ENCODE measurements at regions not wholly inside any gene's neighbourhood (a gene's known extent, or its start where the extent isn't known, plus 50 kb on each side); places are given as distances from the start of the nearest gene placed in this dataset.
"Not testable (repeated sequence)": the region's sequence is repeated elsewhere in the genome, so short reads cannot be mapped to it uniquely, and the experiment has no call there.

GRCh38 chr21:15444118-15444960 is 285.4 kb upstream of the USP25 start:
- intact Hi-C loops (cut with DNase I) = no loop called here

GRCh38 chr21:15445327-15445726 is 284.5 kb upstream of the USP25 start:
- Histone ChIP-seq H3K27me3 (no peaks in the 10 kb centered on the region), H3K27ac (no peak overlapping the region), H3K4me3 (no peak overlapping the region), H3K9ac (ENCODE audit: low read depth in 2 of 2, low read length in 2 of 2) (no peak overlapping the region), H3K9me3 (no peaks in the 10 kb centered on the region), H3K36me3 (no peaks in the 10 kb centered on the region), H3K4me1 (no peaks in the 10 kb centered on the region)
- intact Hi-C loops (cut with DNase I) = no loop called here
- TF ChIP-seq CTCF (IDR thresholded peaks at IDR 0.05) = no peak
- no peak for DNase-seq

More at GRCh38 chr21:15444118-15444960, 285.4 kb upstream of the USP25 start:
- Histone ChIP-seq H3K27me3 (no peaks in the 10 kb centered on the region), H3K36me3 (no peaks in the 10 kb centered on the region), H3K27ac (no peak overlapping the region), H3K4me1 (no peaks in the 10 kb centered on the region), H3K4me3 (no peak overlapping the region), H3K9ac (ENCODE audit: low read depth in 2 of 2, low read length in 2 of 2) (no peak overlapping the region), H3K9me3 (no peaks in the 10 kb centered on the region)
- no peak for TF ChIP-seq CTCF (IDR thresholded peaks at IDR 0.05)
- DNase-seq = no peak

- Histone ChIP-seq H3K9me3 (no peaks in the 10 kb centered on the region), H3K9ac (ENCODE audit: low read depth in 2 of 2, low read length in 2 of 2) (no peak overlapping the region), H3K36me3 (no peaks in the 10 kb centered on the region), H3K27ac (no peak overlapping the region), H3K4me3 (no peak overlapping the region), H3K27me3 (no peaks in the 10 kb centered on the region), H3K4me1 (no peaks in the 10 kb centered on the region)
- intact Hi-C loops (cut with DNase I) = no loop called here
- TF ChIP-seq CTCF (IDR thresholded peaks at IDR 0.05) = no peak
- DNase-seq = no peak
Observed at GRCh38 chr21:15446223-15446622, 283.6 kb upstream of the USP25 start.

- Histone ChIP-seq H3K27ac (no peak overlapping the region), H3K4me1 (no peaks in the 10 kb centered on the region), H3K9ac (ENCODE audit: low read depth in 2 of 2, low read length in 2 of 2) (no peak overlapping the region), H3K36me3 (no peaks in the 10 kb centered on the region), H3K4me3 (no peak overlapping the region), H3K9me3 (no peaks in the 10 kb centered on the region), H3K27me3 (no peaks in the 10 kb centered on the region)
- no peak for TF ChIP-seq CTCF (IDR thresholded peaks at IDR 0.05)
- no peak for DNase-seq
- intact Hi-C loops (cut with DNase I) = no loop called here
Observed at GRCh38 chr21:15449556-15449955, 280.2 kb upstream of the USP25 start.

GRCh38 chr21:15453261-15453660 is 276.5 kb upstream of the USP25 start:
- H3K9me3 ChIP-seq = no peaks in the 10 kb centered on the region
- intact Hi-C loops (cut with DNase I) = no loop called here
- no peak overlapping the region for H3K9ac ChIP-seq (ENCODE audit: low read depth in 2 of 2, low read length in 2 of 2)
- DNase-seq = no peak
- no peak for TF ChIP-seq CTCF (IDR thresholded peaks at IDR 0.05)
- H3K27me3 ChIP-seq = no peaks in the 10 kb centered on the region
- H3K27ac ChIP-seq = no peak overlapping the region
- H3K4me1 ChIP-seq = no peaks in the 10 kb centered on the region
- H3K36me3 ChIP-seq = no peaks in the 10 kb centered on the region
- H3K4me3 ChIP-seq = no peak overlapping the region

- H3K4me1 ChIP-seq; DNase-seq; H3K9me3 ChIP-seq; H3K9ac ChIP-seq (ENCODE audit: low read depth in 2 of 2, low read length in 2 of 2); H3K4me3 ChIP-seq; H3K27ac ChIP-seq; intact Hi-C loops (cut with DNase I); H3K36me3 ChIP-seq; H3K27me3 ChIP-seq: not testable (repeated sequence)
Observed at GRCh38 chr21:15453785-15454184, 276.0 kb upstream of the USP25 start.

- H3K27ac ChIP-seq; H3K36me3 ChIP-seq; H3K9me3 ChIP-seq; H3K9ac ChIP-seq (ENCODE audit: low read depth in 2 of 2, low read length in 2 of 2); H3K4me3 ChIP-seq; H3K4me1 ChIP-seq; H3K27me3 ChIP-seq; intact Hi-C loops (cut with DNase I); DNase-seq: not testable (repeated sequence)
Observed at GRCh38 chr21:15454931-15455330, 274.9 kb upstream of the USP25 start.

Measured in colonic mucosa (tissue), 4 donors.